ENCODE measurements at regions not wholly inside any gene's neighbourhood (a gene's known extent, or its start where the extent isn't known, plus 50 kb on each side); places are given as distances from the start of the nearest gene placed in this dataset.

GRCh38 chr3:84547971-84548970 is 410.5 kb upstream of the CADM2 start:
- no TSS peak for BruUV-seq (replicated peaks)
- Histone ChIP-seq H3K36me3 (ENCODE audit: low read depth, low read length) (no peaks in the 10 kb centered on the region), H3K9ac (ENCODE audit: low read length) (no peak overlapping the region), H3K79me2 (ENCODE audit: low read length) (no peaks in the 10 kb centered on the region), H3K27ac (ENCODE audit: low read length) (peak overlapping the region; percentile 43), H4K20me1 (ENCODE audit: low read length) (no peaks in the 10 kb centered on the region), H3K27me3 (ENCODE audit: low read length) (no peaks in the 10 kb centered on the region), H3K9me3 (ENCODE audit: low read length) (no peaks in the 10 kb centered on the region), H3K4me1 (ENCODE audit: insufficient read depth, low read length) (0 out of 2 replicates have a peak, but pooled peaks cover 7% of the 10 kb centered on the region), H3K4me2 (ENCODE audit: low read length) (peak overlapping the region; percentile 58), H3K9me2 (replicated peaks; ENCODE audit: low read length) (no peaks in the 10 kb centered on the region), H3F3A (ENCODE audit: low read length, unreplicated experiment) (no peaks in the 10 kb centered on the region), H2AFZ (ENCODE audit: low read length) (peak overlapping the region; percentile 76), H3K4me3 (ENCODE audit: low read length) (peak overlapping the region; percentile 37; the same call in 1 of the 2 replicates)
- ChIA-PET POLR2A (ENCODE audit: unreplicated experiment) (no interaction called here), CTCF (interaction anchor here (0.5 to 1.0 kb wide), 8 partner anchors 23 to 894 kb away, joined by 3 to 4 read pairs (median 3); no protein-coding TSS in a partner anchor)
- TF ChIP-seq EZH2phosphoT487 (IDR thresholded peaks at IDR 0.05; ENCODE audit: borderline replicate concordance, low read length): no peak
- peak; percentile 84 for TF ChIP-seq CTCF (conservative IDR thresholded peaks at IDR 0.05; ENCODE audit: low read depth, low read length)
- DNase-seq (peak; percentile 66), ATAC-seq (peak; percentile 96)
- intact Hi-C loops (cut with micrococcal nuclease): loop anchor here (1.0 to 5.0 kb wide), 4 partner anchors 224 to 417 kb away; no protein-coding TSS in a partner anchor

- H2AFZ ChIP-seq (ENCODE audit: low read length): no peak overlapping the region
- no peaks in the 10 kb centered on the region for H3K79me2 ChIP-seq (ENCODE audit: low read length)
- DNase-seq (no peak), ATAC-seq (no peak)
- no peak overlapping the region for H3K4me2 ChIP-seq (ENCODE audit: low read length)
- no peak for TF ChIP-seq EZH2 (IDR thresholded peaks at IDR 0.05; ENCODE audit: low read length, unreplicated experiment)
- TF ChIP-seq CTCF (conservative IDR thresholded peaks at IDR 0.05; ENCODE audit: low read depth, low read length): no peak
- TF ChIP-seq EZH2phosphoT487 (IDR thresholded peaks at IDR 0.05; ENCODE audit: borderline replicate concordance, low read length): no peak
- H3K4me1 ChIP-seq (ENCODE audit: insufficient read depth, low read length): no peaks in the 10 kb centered on the region
- H3K9ac ChIP-seq (ENCODE audit: low read length): no peak overlapping the region
- H3K27me3 ChIP-seq (ENCODE audit: low read length): no peaks in the 10 kb centered on the region
- no peak overlapping the region for H3K4me3 ChIP-seq (ENCODE audit: low read length)
- no peak overlapping the region for H3K27ac ChIP-seq (ENCODE audit: low read length)
- no peaks in the 10 kb centered on the region for H3K9me3 ChIP-seq (ENCODE audit: low read length)
- no peaks in the 10 kb centered on the region for H4K20me1 ChIP-seq (ENCODE audit: low read length)
- ChIA-PET CTCF (no interaction called here), POLR2A (ENCODE audit: unreplicated experiment) (no interaction called here)
- intact Hi-C loops (cut with micrococcal nuclease): loop anchor here (2.0 kb wide), 1 partner anchor 805 kb away; no protein-coding TSS in a partner anchor
- no TSS peak for BruUV-seq (replicated peaks)
- no peaks in the 10 kb centered on the region for H3K9me2 ChIP-seq (replicated peaks; ENCODE audit: low read length)
- no peaks in the 10 kb centered on the region for H3F3A ChIP-seq (ENCODE audit: low read length, unreplicated experiment)
- H3K36me3 ChIP-seq (ENCODE audit: low read depth, low read length): no peaks in the 10 kb centered on the region
These were observed 403.2 kb upstream of the CADM2 start for GRCh38 chr3:84555629-84556028.

- Histone ChIP-seq H3K79me2 (ENCODE audit: low read length) (no peaks in the 10 kb centered on the region), H3K27me3 (ENCODE audit: low read length) (no peaks in the 10 kb centered on the region), H3K4me2 (ENCODE audit: low read length) (no peak overlapping the region), H3K9me2 (replicated peaks; ENCODE audit: low read length) (no peaks in the 10 kb centered on the region), H3K36me3 (ENCODE audit: low read depth, low read length) (no peaks in the 10 kb centered on the region), H3K9ac (ENCODE audit: low read length) (no peak overlapping the region), H3F3A (ENCODE audit: low read length, unreplicated experiment) (no peaks in the 10 kb centered on the region), H4K20me1 (ENCODE audit: low read length) (no peaks in the 10 kb centered on the region), H3K4me1 (ENCODE audit: insufficient read depth, low read length) (no peaks in the 10 kb centered on the region), H3K4me3 (ENCODE audit: low read length) (no peak overlapping the region), H3K27ac (ENCODE audit: low read length) (no peak overlapping the region), H3K9me3 (ENCODE audit: low read length) (no peaks in the 10 kb centered on the region), H2AFZ (ENCODE audit: low read length) (no peak overlapping the region)
- ChIA-PET CTCF (no interaction called here), POLR2A (ENCODE audit: unreplicated experiment) (no interaction called here)
- peak; percentile 34 for DNase-seq
- intact Hi-C loops (cut with micrococcal nuclease): loop anchor here (1.0 kb wide), 1 partner anchor 20 kb away; no protein-coding TSS in a partner anchor
- BruUV-seq (replicated peaks): no TSS peak
- ATAC-seq: peak; percentile 96
- TF ChIP-seq CTCF (conservative IDR thresholded peaks at IDR 0.05; ENCODE audit: low read depth, low read length) (no peak), EZH2 (IDR thresholded peaks at IDR 0.05; ENCODE audit: low read length, unreplicated experiment) (no peak), EZH2phosphoT487 (IDR thresholded peaks at IDR 0.05; ENCODE audit: borderline replicate concordance, low read length) (no peak)
These were observed 392.5 kb upstream of the CADM2 start for GRCh38 chr3:84566256-84566655.

Data from PC-3 (cell line).